ENCODE measurements at regions not wholly inside any gene's neighbourhood (a gene's known extent, or its start where the extent isn't known, plus 50 kb on each side); places are given as distances from the start of the nearest gene placed in this dataset.

GRCh38 chr13:64255988-64256387 is 2840.3 kb upstream of the PCDH20 start:
- TF ChIP-seq CTCF (IDR thresholded peaks at IDR 0.05; ENCODE audit: low read depth, low read length, missing input control) (no peak), MAX (IDR thresholded peaks at IDR 0.05) (no peak), RAD21 (IDR thresholded peaks at IDR 0.05) (no peak), ATF3 (IDR thresholded peaks at IDR 0.05) (no peak), REST (IDR thresholded peaks at IDR 0.05) (no peak), JUND (IDR thresholded peaks at IDR 0.05) (no peak), YY1 (IDR thresholded peaks at IDR 0.05) (no peak), EGR1 (IDR thresholded peaks at IDR 0.05; ENCODE audit: low read depth in 2 of 2) (no peak), RXRA (IDR thresholded peaks at IDR 0.05) (no peak), SP1 (IDR thresholded peaks at IDR 0.05) (no peak), GABPA (IDR thresholded peaks at IDR 0.05 in 1 of 2, conservative IDR thresholded peaks at IDR 0.05 in 1 of 2) (no peak), FOXA1 (IDR thresholded peaks at IDR 0.05) (no peak), TAF1 (conservative IDR thresholded peaks at IDR 0.05) (no peak), FOXA2 (IDR thresholded peaks at IDR 0.05) (no peak)

Measured in liver (tissue), 3 donors.